ENCODE measurements at regions not wholly inside any gene's neighbourhood (a gene's known extent, or its start where the extent isn't known, plus 50 kb on each side); places are given as distances from the start of the nearest gene placed in this dataset.
A peak's percentile ranks its signal among the peaks of the same experiment; 100 is the strongest.

GRCh38 chr5:179427032-179427675 lies 81.9 kb upstream of the ADAMTS2 start:
- DNase-seq, result no peak

GRCh38 chr5:179422908-179423481 lies 77.7 kb upstream of the ADAMTS2 start:
- DNase-seq, result no peak

GRCh38 chr5:179422213-179422855 lies 77.1 kb upstream of the ADAMTS2 start:
- peak; percentile 7 for DNase-seq

GRCh38 chr5:179421144-179421901 lies 76.1 kb upstream of the ADAMTS2 start:
- DNase-seq, result no peak

GRCh38 chr5:179420476-179420875 lies 75.2 kb upstream of the ADAMTS2 start:
- no peak for DNase-seq

GRCh38 chr5:179418972-179419371 lies 73.7 kb upstream of the ADAMTS2 start:
- no peak for DNase-seq

GRCh38 chr5:179417696-179418095 lies 72.4 kb upstream of the ADAMTS2 start:
- no peak for DNase-seq

- DNase-seq, result no peak
These were observed 71.8 kb upstream of the ADAMTS2 start for GRCh38 chr5:179417016-179417415.

GRCh38 chr5:179416114-179416822 lies 71.0 kb upstream of the ADAMTS2 start:
- DNase-seq, result no peak

GRCh38 chr5:179415291-179416060 lies 70.2 kb upstream of the ADAMTS2 start:
- DNase-seq, result no peak

GRCh38 chr5:179414459-179415261 lies 69.4 kb upstream of the ADAMTS2 start:
- DNase-seq, result no peak

- no peak for DNase-seq
These were observed 68.6 kb upstream of the ADAMTS2 start for GRCh38 chr5:179413711-179414458.

GRCh38 chr5:179413086-179413690 lies 67.9 kb upstream of the ADAMTS2 start:
- no peak for DNase-seq

- no peak for DNase-seq
These were observed 66.0 kb upstream of the ADAMTS2 start for GRCh38 chr5:179411161-179411841.

GRCh38 chr5:179410291-179411160 lies 65.3 kb upstream of the ADAMTS2 start:
- no peak for DNase-seq

- DNase-seq, result no peak
These were observed 64.5 kb upstream of the ADAMTS2 start for GRCh38 chr5:179409806-179410205.

- no peak for DNase-seq
These were observed 63.4 kb upstream of the ADAMTS2 start for GRCh38 chr5:179408611-179409010.

All from NCI-H2029 (cell line).